Astrocyte (in vitro differentiated cells and primary cell): ENCODE measurements at regions not wholly inside any gene's neighbourhood (a gene's known extent, or its start where the extent isn't known, plus 50 kb on each side); places are given as distances from the start of the nearest gene placed in this dataset.
"Not testable (repeated sequence)": the region's sequence is repeated elsewhere in the genome, so short reads cannot be mapped to it uniquely, and the experiment has no call there.

ENCODE experiments used
- DNase-seq: peaks from one replicate; pipeline ENCODE4 v3.0.0-alpha.2; 2010; ENCODE audit warnings: low read depth
- FAIRE-seq: peaks from 2 replicates; lab custom pipeline; 2011; peaks lifted over from hg19 to GRCh38; lab: Jason Lieb, UNC
- H2AFZ ChIP-seq: 2 replicates; pipeline ENCODE4 v1.6.0; 2012; ENCODE audit warnings: low read depth, low read length, inconsistent platforms
- H3K27ac ChIP-seq: 2 replicates; pipeline ENCODE4 v1.5.1; 2011; ENCODE audit warnings: low read depth, low read length, inconsistent platforms
- H3K27me3 ChIP-seq: 2 replicates; pipeline ENCODE4 v1.6.0; 2011; ENCODE audit warnings: low read length, inconsistent platforms; ENCODE audit not compliant: insufficient read depth
- H3K36me3 ChIP-seq: 2 replicates; pipeline ENCODE4 v1.5.1; 2011; ENCODE audit warnings: low read length, inconsistent platforms; ENCODE audit not compliant: insufficient read depth
- H3K4me1 ChIP-seq: 2 replicates; pipeline ENCODE4 v1.5.1; 2011; ENCODE audit warnings: low read length, inconsistent platforms; ENCODE audit not compliant: insufficient read depth
- H3K4me2 ChIP-seq: 2 replicates; pipeline ENCODE4 v1.6.0; 2012; ENCODE audit warnings: low read length, inconsistent platforms
- H3K4me3 ChIP-seq: 2 replicates; pipeline ENCODE4 v1.5.1; 2011; ENCODE audit warnings: low read depth, mild to moderate bottlenecking, low read length, inconsistent platforms; ENCODE audit not compliant: insufficient read depth
- H3K79me2 ChIP-seq: 2 replicates; pipeline ENCODE4 v1.6.0; 2012; ENCODE audit warnings: mild to moderate bottlenecking, low read length, inconsistent platforms; ENCODE audit not compliant: insufficient read depth
- H3K9ac ChIP-seq: 2 replicates; pipeline ENCODE4 v1.6.0; 2012; ENCODE audit warnings: mild to moderate bottlenecking, low read length, inconsistent platforms
- H3K9me3 ChIP-seq: 2 replicates; pipeline ENCODE4 v1.5.1; 2012; ENCODE audit warnings: low read depth, mild to moderate bottlenecking, low read length, inconsistent platforms; ENCODE audit not compliant: insufficient read depth
- H4K20me1 ChIP-seq: 2 replicates; pipeline ENCODE4 v1.6.0; 2012; ENCODE audit warnings: low read length, inconsistent platforms; ENCODE audit not compliant: insufficient read depth
- H3K27ac Mint-ChIP-seq: one replicate; pipeline ENCODE4 v1.8.0; 2021; ENCODE audit warnings: mild to moderate bottlenecking, mixed read lengths; ENCODE audit not compliant: unreplicated experiment
- H3K27me3 Mint-ChIP-seq: one replicate; pipeline ENCODE4 v1.8.0; 2021; ENCODE audit warnings: low read depth, mixed read lengths; ENCODE audit not compliant: unreplicated experiment
- H3K36me3 Mint-ChIP-seq: one replicate; pipeline ENCODE4 v1.8.0; 2021; ENCODE audit warnings: low read depth, mixed read lengths; ENCODE audit not compliant: unreplicated experiment
- H3K4me1 Mint-ChIP-seq: one replicate; pipeline ENCODE4 v1.8.0; 2021; ENCODE audit warnings: low read depth, mixed read lengths; ENCODE audit not compliant: unreplicated experiment
- H3K4me3 Mint-ChIP-seq: one replicate; pipeline ENCODE4 v1.8.0; 2021; ENCODE audit warnings: mild to moderate bottlenecking, moderate library complexity, mixed read lengths; ENCODE audit not compliant: unreplicated experiment
- H3K9me3 Mint-ChIP-seq: one replicate; pipeline ENCODE4 v1.8.0; 2021; ENCODE audit warnings: mild to moderate bottlenecking, mixed read lengths; ENCODE audit not compliant: unreplicated experiment
- CTCF ChIP-seq: IDR thresholded peaks from 2 replicates; pipeline ENCODE4 v1.5.1; 2011; ENCODE audit warnings: low read depth, mild to moderate bottlenecking, inconsistent platforms, low read length, moderate library complexity; ENCODE audit not compliant: insufficient read depth
- EZH2 ChIP-seq: IDR thresholded peaks from 2 replicates; pipeline ENCODE4 v1.6.1; 2012; ENCODE audit warnings: mild to moderate bottlenecking, low read length, inconsistent platforms; ENCODE audit not compliant: insufficient read depth

GRCh38 chr14:53249059-53249458 is 95.9 kb upstream of the DDHD1 start:
- no peaks in the 10 kb centered on the region for H3K36me3 ChIP-seq
- H4K20me1 ChIP-seq: no peaks in the 10 kb centered on the region
- Mint-ChIP-seq H3K27me3 (peaks cover 2% of the 10 kb centered on the region), H3K9me3 (peaks cover 14% of the 10 kb centered on the region), H3K36me3 (no peaks in the 10 kb centered on the region), H3K4me3 (no peak overlapping the region), H3K27ac (no peak overlapping the region), H3K4me1 (no peaks in the 10 kb centered on the region)
- no peaks in the 10 kb centered on the region for H3K9me3 ChIP-seq
- H3K9ac ChIP-seq: no peak overlapping the region
- no peak overlapping the region for H3K4me2 ChIP-seq
- TF ChIP-seq EZH2: no peak
- TF ChIP-seq CTCF: no peak
- peak; percentile 3 for DNase-seq
- H3K4me3 ChIP-seq: no peak overlapping the region
- H3K4me1 ChIP-seq: peaks cover 2% of the 10 kb centered on the region
- no peaks in the 10 kb centered on the region for H3K79me2 ChIP-seq
- peaks cover 3% of the 10 kb centered on the region for H3K27me3 ChIP-seq
- H3K27ac ChIP-seq: no peak overlapping the region
- no peak for FAIRE-seq
- no peak overlapping the region for H2AFZ ChIP-seq

DNA sequence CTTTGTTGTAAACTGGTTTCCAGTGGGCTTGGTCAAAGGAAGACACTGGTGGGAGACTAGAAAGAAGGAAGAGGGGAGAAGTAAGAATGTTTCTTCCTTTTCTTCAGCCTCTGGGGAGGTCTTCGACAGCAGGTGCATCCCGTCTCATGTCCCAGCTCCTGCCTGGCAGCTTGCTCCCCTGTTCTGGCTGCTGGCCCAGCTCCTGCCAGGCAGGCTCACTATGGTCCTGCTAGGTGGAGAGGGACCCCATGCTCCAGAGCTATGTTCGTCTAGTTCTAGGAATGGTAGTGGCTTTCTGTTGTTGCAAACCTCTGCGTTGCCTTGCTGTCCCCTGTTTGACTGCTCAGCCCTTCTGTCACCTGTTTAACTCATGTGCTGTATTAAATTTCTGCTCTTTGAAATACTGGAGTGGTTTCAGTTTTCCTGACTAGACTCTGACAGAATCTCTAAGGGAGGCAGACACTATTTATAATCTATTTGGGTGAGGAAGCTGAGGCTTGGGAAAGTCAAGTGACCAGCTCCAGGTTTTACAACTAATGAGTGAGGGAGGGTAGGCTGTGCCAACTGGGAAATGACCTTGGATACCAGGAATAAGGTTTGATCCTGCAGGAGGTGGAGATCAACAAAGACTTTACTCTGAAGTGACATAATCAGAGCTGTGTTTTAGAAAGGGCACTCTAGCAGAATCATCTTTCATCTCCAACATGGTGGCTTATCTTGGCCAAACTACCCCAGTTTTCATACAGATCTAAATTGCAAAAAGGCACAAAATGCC is 94.7 kb upstream of the DDHD1 start:
- peaks cover 2% of the 10 kb centered on the region for H3K27me3 Mint-ChIP-seq
- H3K4me1 Mint-ChIP-seq: no peaks in the 10 kb centered on the region
- Histone ChIP-seq H3K9ac (no peak overlapping the region), H3K27me3 (peaks cover 3% of the 10 kb centered on the region), H3K4me3 (no peak overlapping the region), H4K20me1 (no peaks in the 10 kb centered on the region), H3K79me2 (no peaks in the 10 kb centered on the region), H2AFZ (no peak overlapping the region), H3K4me2 (no peak overlapping the region), H3K9me3 (no peaks in the 10 kb centered on the region), H3K36me3 (no peaks in the 10 kb centered on the region), H3K27ac (no peak overlapping the region), H3K4me1 (peaks cover 2% of the 10 kb centered on the region)
- H3K27ac Mint-ChIP-seq: no peak overlapping the region
- H3K4me3 Mint-ChIP-seq: no peak overlapping the region
- H3K36me3 Mint-ChIP-seq: no peaks in the 10 kb centered on the region
- FAIRE-seq (no peak), DNase-seq (no peak)
- no peak for TF ChIP-seq EZH2
- peaks cover 12% of the 10 kb centered on the region for H3K9me3 Mint-ChIP-seq

GRCh38 chr14:53242898-53243297 is 89.8 kb upstream of the DDHD1 start:
- H3K9me3 ChIP-seq, H3K79me2 ChIP-seq, H3K4me1 ChIP-seq, H3K27me3 ChIP-seq, H2AFZ ChIP-seq, H3K36me3 Mint-ChIP-seq, H3K9ac ChIP-seq, H3K27ac Mint-ChIP-seq, H4K20me1 ChIP-seq, FAIRE-seq, H3K27ac ChIP-seq, DNase-seq, H3K27me3 Mint-ChIP-seq, H3K4me3 Mint-ChIP-seq, H3K4me1 Mint-ChIP-seq, H3K36me3 ChIP-seq, H3K4me3 ChIP-seq, H3K4me2 ChIP-seq: not testable (repeated sequence)
- peaks cover 16% of the 10 kb centered on the region for H3K9me3 Mint-ChIP-seq
